ENCODE measurements at regions not wholly inside any gene's neighbourhood (a gene's known extent, or its start where the extent isn't known, plus 50 kb on each side); places are given as distances from the start of the nearest gene placed in this dataset.

DNA sequence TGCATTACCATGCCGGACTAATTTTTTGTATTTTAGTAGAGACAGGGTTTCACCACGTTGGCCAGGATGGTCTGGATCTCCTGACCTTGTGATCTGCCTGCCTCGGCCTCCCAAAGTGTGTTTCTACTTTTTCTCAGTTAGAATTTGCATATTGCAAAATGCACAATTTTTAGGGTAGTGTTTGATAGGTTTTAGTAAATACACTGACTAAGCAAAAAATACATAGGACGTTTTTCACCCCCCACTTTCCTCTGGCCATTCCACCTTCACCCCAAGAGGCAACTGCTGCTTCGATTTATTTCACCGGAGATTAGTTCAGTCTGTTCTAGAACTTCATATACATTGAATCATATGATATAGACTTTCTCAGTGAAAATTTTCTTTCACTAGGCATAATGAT is 1269.1 kb downstream of the TBC1D22A start:
- Histone ChIP-seq H3K9ac (ENCODE audit: low read length) (no peak overlapping the region), H3K4me2 (ENCODE audit: low read length) (no peak overlapping the region), H3K36me3 (ENCODE audit: control insufficient read depth in 1 of 2, insufficient read depth in 2 of 2, low read length in 2 of 2) (no peaks in the 10 kb centered on the region), H3K4me1 (ENCODE audit: control insufficient read depth in 1 of 2, insufficient read depth in 2 of 2, low read length in 2 of 2) (no peaks in the 10 kb centered on the region), H4K20me1 (ENCODE audit: insufficient read depth) (no peaks in the 10 kb centered on the region), H3K4me3 (replicated peaks in 1 of 2; ENCODE audit: low read depth in 1 of 2, low read length in 2 of 2) (no peak overlapping the region), H3K27me3 (ENCODE audit: insufficient read depth, low read length) (peaks cover 7% of the 10 kb centered on the region), H3K79me2 (ENCODE audit: insufficient read depth, low read length) (no peaks in the 10 kb centered on the region), H2AFZ (ENCODE audit: low read depth, low read length, poor library complexity, severe bottlenecking) (no peak overlapping the region), H3K9me3 (ENCODE audit: control insufficient read depth in 1 of 2, insufficient read depth in 1 of 2, low read depth in 1 of 2, low read length in 2 of 2) (no peaks in the 10 kb centered on the region; a peak in 1 of 4 replicates), H3K27ac (ENCODE audit: low read depth, low read length) (no peak overlapping the region), H3K9me2 (ENCODE audit: insufficient read depth) (no peaks in the 10 kb centered on the region)
- BruUV-seq (replicated peaks) = no TSS peak
- POLR2A ChIA-PET = no interaction called here
- CTCF ChIA-PET = no interaction called here
- DNase-seq (ENCODE audit: low read depth, low spot score) (no peak), ATAC-seq (no peak)
- intact Hi-C loops (cut with micrococcal nuclease) = no loop called here
- TF ChIP-seq CEBPB (IDR thresholded peaks at IDR 0.05; ENCODE audit: low read depth) = no peak
- TF ChIP-seq TCF7L2 (IDR thresholded peaks at IDR 0.05; ENCODE audit: borderline replicate concordance, extremely low read depth, insufficient read depth, insufficient read length) = no peak
- TF ChIP-seq, protein P1, sequence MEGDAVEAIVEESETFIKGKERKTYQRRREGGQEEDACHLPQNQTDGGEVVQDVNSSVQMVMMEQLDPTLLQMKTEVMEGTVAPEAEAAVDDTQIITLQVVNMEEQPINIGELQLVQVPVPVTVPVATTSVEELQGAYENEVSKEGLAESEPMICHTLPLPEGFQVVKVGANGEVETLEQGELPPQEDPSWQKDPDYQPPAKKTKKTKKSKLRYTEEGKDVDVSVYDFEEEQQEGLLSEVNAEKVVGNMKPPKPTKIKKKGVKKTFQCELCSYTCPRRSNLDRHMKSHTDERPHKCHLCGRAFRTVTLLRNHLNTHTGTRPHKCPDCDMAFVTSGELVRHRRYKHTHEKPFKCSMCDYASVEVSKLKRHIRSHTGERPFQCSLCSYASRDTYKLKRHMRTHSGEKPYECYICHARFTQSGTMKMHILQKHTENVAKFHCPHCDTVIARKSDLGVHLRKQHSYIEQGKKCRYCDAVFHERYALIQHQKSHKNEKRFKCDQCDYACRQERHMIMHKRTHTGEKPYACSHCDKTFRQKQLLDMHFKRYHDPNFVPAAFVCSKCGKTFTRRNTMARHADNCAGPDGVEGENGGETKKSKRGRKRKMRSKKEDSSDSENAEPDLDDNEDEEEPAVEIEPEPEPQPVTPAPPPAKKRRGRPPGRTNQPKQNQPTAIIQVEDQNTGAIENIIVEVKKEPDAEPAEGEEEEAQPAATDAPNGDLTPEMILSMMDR (IDR thresholded peaks at IDR 0.05 in 2 of 3, conservative IDR thresholded peaks at IDR 0.05 in 1 of 3; ENCODE audit: borderline replicate concordance in 1 of 3, insufficient read depth in 1 of 3, low read depth in 2 of 3, low read length in 2 of 3) = no peak
- TF ChIP-seq SP1 (IDR thresholded peaks at IDR 0.05; ENCODE audit: low read depth) = no peak
- TF ChIP-seq JUND (IDR thresholded peaks at IDR 0.05) = no peak
- no peak for TF ChIP-seq RAD21 (IDR thresholded peaks at IDR 0.05; ENCODE audit: low read depth)
- TF ChIP-seq YY1 (IDR thresholded peaks at IDR 0.05; ENCODE audit: extremely low read depth, insufficient replicate concordance, low read depth, low read length) = no peak
- no peak for TF ChIP-seq SIN3A (IDR thresholded peaks at IDR 0.05; ENCODE audit: low read depth)
- no peak for TF ChIP-seq CBX3 (IDR thresholded peaks at IDR 0.05; ENCODE audit: low read depth)
- TF ChIP-seq EZH2 (IDR thresholded peaks at IDR 0.05) = no peak
- TF ChIP-seq ATF3 (IDR thresholded peaks at IDR 0.05) = no peak
- no peak for TF ChIP-seq POLR2AphosphoS5 (IDR thresholded peaks at IDR 0.05; ENCODE audit: low read depth, low read length)
- no peak for TF ChIP-seq SRF (IDR thresholded peaks at IDR 0.05; ENCODE audit: low read depth)
- TF ChIP-seq ELF1 (IDR thresholded peaks at IDR 0.05; ENCODE audit: borderline replicate concordance, low read depth) = no peak
- no peak for TF ChIP-seq POLR2A (IDR thresholded peaks at IDR 0.05; ENCODE audit: borderline replicate concordance, extremely low read depth, insufficient read depth, insufficient read length)
- no peak for TF ChIP-seq EZH2phosphoT487 (IDR thresholded peaks at IDR 0.05; ENCODE audit: borderline replicate concordance)
- RAD21 ChIA-PET (ENCODE audit: low non-redundant PET in 1 of 2, low total read pairs in 2 of 2, uncharacterized antibody in 2 of 2, unreplicated experiment in 2 of 2) = no interaction called here
